ENCODE measurements at regions not wholly inside any gene's neighbourhood (a gene's known extent, or its start where the extent isn't known, plus 50 kb on each side); places are given as distances from the start of the nearest gene placed in this dataset.

- CTCF ChIA-PET, result interaction anchor here (0.6 to 1.1 kb wide), 2 partner anchors 55 to 135 kb away, joined by 4 to 5 read pairs; no protein-coding TSS in a partner anchor
- H3K36me3 ChIP-seq (ENCODE audit: control insufficient read depth in 2 of 2, insufficient read depth in 1 of 2, low read length in 2 of 2), result no peaks in the 10 kb centered on the region
- no peaks in the 10 kb centered on the region for H3K9me3 ChIP-seq (ENCODE audit: control insufficient read depth, insufficient read depth, low read depth, low read length)
- TF ChIP-seq PATZ1 (tag by site-specific recombination; IDR thresholded peaks at IDR 0.05), result no peak
- TF ChIP-seq ZNF548 (tag by site-specific recombination; IDR thresholded peaks at IDR 0.05), result no peak
- TF ChIP-seq ZNF174 (tag by site-specific recombination; IDR thresholded peaks at IDR 0.05), result no peak
- no peak for TF ChIP-seq ZNF366 (tag by site-specific recombination; conservative IDR thresholded peaks at IDR 0.05)
- no peak for TF ChIP-seq WT1 (tag by site-specific recombination; IDR thresholded peaks at IDR 0.05)
- TF ChIP-seq ZNF513 (tag by site-specific recombination; IDR thresholded peaks at IDR 0.05), result no peak
- TF ChIP-seq ZNF560 (tag by site-specific recombination; IDR thresholded peaks at IDR 0.05; ENCODE audit: borderline replicate concordance), result no peak
- TF ChIP-seq ZEB2 (tag by site-specific recombination; IDR thresholded peaks at IDR 0.05), result no peak
- no peak for TF ChIP-seq ZNF146 (tag by site-specific recombination; IDR thresholded peaks at IDR 0.05)
- no peak for TF ChIP-seq ZFP69B (tag by site-specific recombination; IDR thresholded peaks at IDR 0.05)
- no peak for TF ChIP-seq ZNF24 (tag by site-specific recombination; IDR thresholded peaks at IDR 0.05)
- no peak for TF ChIP-seq ZNF639 (tag by site-specific recombination; IDR thresholded peaks at IDR 0.05)
- no peak for TF ChIP-seq ZNF23 (tag by site-specific recombination; IDR thresholded peaks at IDR 0.05; ENCODE audit: borderline replicate concordance)
- no peak overlapping the region for H3K4me3 ChIP-seq (ENCODE audit: low read depth, low read length)
- POLR2A ChIA-PET, result no interaction called here
- H3K27ac ChIP-seq (ENCODE audit: extremely low read depth, low read depth, low read length), result no peak overlapping the region
- H3K4me1 ChIP-seq (ENCODE audit: control insufficient read depth, insufficient read depth, low read length), result no peaks in the 10 kb centered on the region
Observed at GRCh38 chr6:21454262-21454661, 139.3 kb upstream of the SOX4 start.

GRCh38 chr6:21455071-21455470, 138.5 kb upstream of the SOX4 start:
- H3K4me1 ChIP-seq (ENCODE audit: control insufficient read depth, insufficient read depth, low read length), result no peaks in the 10 kb centered on the region
- H3K9me3 ChIP-seq (ENCODE audit: control insufficient read depth, insufficient read depth, low read depth, low read length), result no peaks in the 10 kb centered on the region
- H3K4me3 ChIP-seq (ENCODE audit: low read depth, low read length), result no peak overlapping the region
- H3K27ac ChIP-seq (ENCODE audit: extremely low read depth, low read depth, low read length), result no peak overlapping the region
- ChIA-PET CTCF (interaction anchor here (1.1 kb wide), 1 partner anchor 134 kb away, joined by 4 read pairs; no protein-coding TSS in a partner anchor), POLR2A (no interaction called here)
- TF ChIP-seq ZNF148 (tag by site-specific recombination; IDR thresholded peaks at IDR 0.05; ENCODE audit: borderline replicate concordance), result no peak
- no peak for TF ChIP-seq ZNF121 (tag by site-specific recombination; IDR thresholded peaks at IDR 0.05)
- no peak for TF ChIP-seq IKZF3 (tag by site-specific recombination; IDR thresholded peaks at IDR 0.05)
- TF ChIP-seq WT1 (tag by site-specific recombination; IDR thresholded peaks at IDR 0.05), result no peak
- no peak for TF ChIP-seq ZNF112 (tag by site-specific recombination; IDR thresholded peaks at IDR 0.05)
- TF ChIP-seq ZNF433 (tag by site-specific recombination; IDR thresholded peaks at IDR 0.05; ENCODE audit: low read depth), result no peak
- TF ChIP-seq ZNF560 (tag by site-specific recombination; IDR thresholded peaks at IDR 0.05; ENCODE audit: borderline replicate concordance), result no peak
- no peak for TF ChIP-seq ZNF830 (tag by site-specific recombination; IDR thresholded peaks at IDR 0.05; ENCODE audit: low read depth)
- TF ChIP-seq ZNF16 (tag by site-specific recombination; IDR thresholded peaks at IDR 0.05; ENCODE audit: low read depth), result no peak
- no peak for TF ChIP-seq ZNF292 (tag by site-specific recombination; IDR thresholded peaks at IDR 0.05; ENCODE audit: borderline replicate concordance, low read depth)
- no peak for TF ChIP-seq ZNF132 (tag by site-specific recombination; IDR thresholded peaks at IDR 0.05; ENCODE audit: borderline replicate concordance)
- no peaks in the 10 kb centered on the region for H3K36me3 ChIP-seq (ENCODE audit: control insufficient read depth in 2 of 2, insufficient read depth in 1 of 2, low read length in 2 of 2)
